ENCODE measurements at regions not wholly inside any gene's neighbourhood (a gene's known extent, or its start where the extent isn't known, plus 50 kb on each side); places are given as distances from the start of the nearest gene placed in this dataset.

DNA sequence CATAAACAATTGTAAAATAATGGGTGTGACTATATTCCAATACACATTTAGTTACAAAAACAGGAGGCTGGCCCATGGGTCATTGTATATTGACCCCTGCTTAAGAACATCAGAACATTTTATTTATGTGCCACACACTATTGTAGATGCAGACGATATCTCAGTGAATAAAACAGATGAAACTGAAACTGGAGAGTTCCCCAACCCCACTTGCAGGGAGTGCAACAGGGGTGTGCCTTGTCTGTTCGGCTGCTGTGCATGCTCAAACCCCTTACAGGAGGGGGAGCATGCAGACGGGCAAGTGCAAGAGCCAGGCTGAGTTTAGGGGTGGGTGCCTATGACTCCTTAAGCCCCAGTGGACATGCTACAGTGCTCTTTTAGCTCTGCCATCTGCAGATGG, 509.6 kb downstream of the IGSF11 start:
- TF ChIP-seq GATA2 (IDR thresholded peaks at IDR 0.05; ENCODE audit: low read depth, low read length): no peak
- TF ChIP-seq GATA3 (IDR thresholded peaks at IDR 0.05; ENCODE audit: low read depth, low read length): no peak
